IMR-90 (cell line): ENCODE measurements at regions not wholly inside any gene's neighbourhood (a gene's known extent, or its start where the extent isn't known, plus 50 kb on each side); places are given as distances from the start of the nearest gene placed in this dataset.

Experiments used
- ATAC-seq: fragments of 200-7000 bp; cut with Tn5 transposase; 2 replicates; pipeline ENCODE4 v1.9.1; 2020; ENCODE audit warnings: low read depth, mild to moderate bottlenecking, moderate library complexity
- BruUV-seq: library from RNA; stranded (reverse); fragments of 400-500 nt; replicated peaks from 2 replicates; lab custom pipeline; 2021; lab: Mats Ljungman, UMichigan
- CTCF ChIA-PET: fragments of 300-600 bp; formaldehyde crosslinking; extraction: SDS; loops from one replicate; lab custom pipeline; 2021; ENCODE audit warnings: antibody characterized with exemption; lab: Yijun Ruan, JAX
- POLR2A ChIA-PET: fragments of 300-600 bp; sonication (Branson Sonifier 250); formaldehyde crosslinking; loops from one replicate; lab custom pipeline; 2022; ENCODE audit warnings: antibody characterized with exemption; ENCODE audit not compliant: unreplicated experiment; lab: Charles Lee
- DNase-seq: peaks from one replicate; pipeline ENCODE4 v3.0.0; 2013
- H2AFZ ChIP-seq: replicated peaks from 2 replicates; pipeline ENCODE3; 2013; ENCODE audit warnings: low read length, mild to moderate bottlenecking; ENCODE audit not compliant: poor library complexity
- H2AK5ac ChIP-seq: 2 replicates; pipeline ENCODE4 v1.6.1; 2013; ENCODE audit warnings: low read depth, low read length, inconsistent platforms
- H2AK9ac ChIP-seq: replicated peaks from 2 replicates; pipeline ENCODE3; 2013; ENCODE audit warnings: mild to moderate bottlenecking, low read depth, low read length, moderate library complexity; ENCODE audit not compliant: poor library complexity
- H2BK120ac ChIP-seq: 2 replicates; pipeline ENCODE4 v1.6.1; 2013; ENCODE audit warnings: low read depth, low read length, inconsistent platforms
- H2BK15ac ChIP-seq: 3 replicates; pipeline ENCODE4 v1.6.1; 2013; ENCODE audit warnings: low read depth, low read length, inconsistent platforms
- H2BK20ac ChIP-seq: 2 replicates; pipeline ENCODE4 v1.6.1; 2013; ENCODE audit warnings: low read depth, mild to moderate bottlenecking, inconsistent platforms, low read length, moderate library complexity
- H2BK5ac ChIP-seq: 2 replicates; pipeline ENCODE4 v1.6.1; 2013; ENCODE audit warnings: mild to moderate bottlenecking, low read depth, low read length, inconsistent platforms; ENCODE audit not compliant: poor library complexity, severe bottlenecking
- H3K14ac ChIP-seq: replicated peaks from 2 replicates; pipeline ENCODE4 v1.6.1; 2013; ENCODE audit warnings: low read depth, low read length, inconsistent platforms
- H3K18ac ChIP-seq: 2 replicates; pipeline ENCODE4 v1.6.1; 2013; ENCODE audit warnings: low read depth, low read length, control low read depth
- H3K23ac ChIP-seq: 2 replicates; pipeline ENCODE4 v1.6.1; 2013; ENCODE audit warnings: low read depth, low read length, inconsistent platforms
- H3K27ac ChIP-seq: 2 replicates; pipeline ENCODE4 v1.5.1; 2013; ENCODE audit warnings: mild to moderate bottlenecking, control low read depth, low read length; ENCODE audit not compliant: insufficient read depth
- H3K27me3 ChIP-seq: 2 replicates; pipeline ENCODE4 v1.6.1; 2013; ENCODE audit warnings: low read length; ENCODE audit not compliant: control insufficient read depth, insufficient read depth
- H3K36me3 ChIP-seq: 2 replicates; pipeline ENCODE4 v1.6.1; 2013; ENCODE audit warnings: low read length, mixed read lengths; ENCODE audit not compliant: control insufficient read depth, insufficient read depth
- H3K4ac ChIP-seq: 2 replicates; pipeline ENCODE4 v1.6.1; 2013; ENCODE audit warnings: low read depth, low read length, inconsistent platforms
- H3K4me1 ChIP-seq: 2 replicates; pipeline ENCODE4 v1.6.1; 2013; ENCODE audit warnings: low read length, mixed read lengths; ENCODE audit not compliant: control insufficient read depth, insufficient read depth
- H3K4me2 ChIP-seq: 2 replicates; pipeline ENCODE4 v1.6.1; 2013; ENCODE audit warnings: low read depth, mild to moderate bottlenecking, control low read depth, low read length, moderate library complexity
- H3K4me3 ChIP-seq: 2 replicates; pipeline ENCODE4 v1.5.1; 2013; ENCODE audit warnings: low read depth, mild to moderate bottlenecking, control low read depth, low read length, moderate library complexity; ENCODE audit not compliant: insufficient read depth
- H3K56ac ChIP-seq: 2 replicates; pipeline ENCODE4 v1.6.1; 2013; ENCODE audit warnings: low read length, inconsistent platforms; ENCODE audit not compliant: insufficient read depth; ENCODE audit errors: extremely low read depth
- H3K79me1 ChIP-seq, 2 experiments: 2 replicates each; pipeline ENCODE4 v1.6.1; 2013; ENCODE audit warnings: low read length in 2 of 2, inconsistent platforms in 1 of 2, low read depth in 1 of 2
- H3K9ac ChIP-seq: 2 replicates; pipeline ENCODE4 v1.6.1; 2013; ENCODE audit warnings: low read depth, low read length, control low read depth
- H3K9me1 ChIP-seq: 2 replicates; pipeline ENCODE4 v1.6.1; 2013; ENCODE audit warnings: low read length, inconsistent platforms; ENCODE audit not compliant: insufficient read depth
- H3K9me3 ChIP-seq: 2 replicates; pipeline ENCODE4 v1.6.1; 2013; ENCODE audit warnings: low read length; ENCODE audit not compliant: control insufficient read depth, insufficient read depth
- H4K20me1 ChIP-seq: 2 replicates; pipeline ENCODE4 v1.6.1; 2013; ENCODE audit warnings: low read length, inconsistent platforms; ENCODE audit not compliant: insufficient read depth
- H4K5ac ChIP-seq: 2 replicates; pipeline ENCODE4 v1.6.1; 2013; ENCODE audit warnings: mild to moderate bottlenecking, low read depth, low read length, control low read depth
- H4K8ac ChIP-seq, 2 experiments: 2 replicates each; pipeline ENCODE4 v1.6.1; 2013; ENCODE audit warnings: low read depth in 2 of 2, low read length in 2 of 2, control low read depth in 1 of 2, inconsistent platforms in 1 of 2
- H4K91ac ChIP-seq: 2 replicates; pipeline ENCODE4 v1.6.1; 2013; ENCODE audit warnings: low read depth, low read length, inconsistent platforms; ENCODE audit not compliant: insufficient read depth
- CHD1 ChIP-seq: IDR thresholded peaks from 2 replicates; pipeline ENCODE4 v1.6.1; 2012; ENCODE audit warnings: low read depth, low read length, improper control_type of control experiment
- CTCF ChIP-seq: conservative IDR thresholded peaks from 2 replicates; pipeline ENCODE4 v1.5.1; 2012; ENCODE audit warnings: mild to moderate bottlenecking, low read depth, low read length, improper control_type of control experiment
- MAFK ChIP-seq: IDR thresholded peaks from 2 replicates; pipeline ENCODE4 v1.6.1; 2012; ENCODE audit warnings: low read depth, low read length, improper control_type of control experiment
- MXI1 ChIP-seq: IDR thresholded peaks from 2 replicates; pipeline ENCODE4 v1.6.1; 2012; ENCODE audit warnings: low read depth, mild to moderate bottlenecking, low read length, moderate library complexity, borderline replicate concordance
- POLR2A ChIP-seq: IDR thresholded peaks from 2 replicates; pipeline ENCODE4 v1.6.1; 2012; ENCODE audit warnings: mild to moderate bottlenecking, low read depth, low read length
- RAD21 ChIP-seq: IDR thresholded peaks from 2 replicates; pipeline ENCODE4 v1.6.1; 2012; ENCODE audit warnings: low read length, improper control_type of control experiment
- RCOR1 ChIP-seq: IDR thresholded peaks from 2 replicates; pipeline ENCODE4 v1.6.1; 2012; ENCODE audit warnings: mild to moderate bottlenecking, low read length, improper control_type of control experiment; ENCODE audit not compliant: insufficient replicate concordance
- RFX5 ChIP-seq: IDR thresholded peaks from 2 replicates; pipeline ENCODE4 v1.8.0; 2012; ENCODE audit warnings: low read depth, mild to moderate bottlenecking, low read length, moderate library complexity
- SMC3 ChIP-seq: fragments of 150-350 bp; IDR thresholded peaks from 2 replicates; pipeline ENCODE4 v1.6.1; 2016; ENCODE audit warnings: low read depth, mild to moderate bottlenecking, antibody characterized with exemption, low read length, moderate library complexity
- USF2 ChIP-seq: fragments of 150-350 bp; IDR thresholded peaks from 2 replicates; pipeline ENCODE4 v1.6.1; 2017; ENCODE audit warnings: mild to moderate bottlenecking, antibody characterized with exemption, low read length, low read depth
- WGBS, 2 experiments: methylation state at CpG; one replicate each; pipeline versions ENCODE4 v1.1.5 to v1.1.7; 2013; ENCODE audit warnings: missing lambda C conversion rate in 2 of 2; ENCODE audit not compliant: insufficient read length in 1 of 2; ENCODE audit errors: extremely low coverage in 2 of 2; 5-methylcytosine and 5-hydroxymethylcytosine counted together
- dilution Hi-C: fragments of 300-500 bp; cut with HindIII; formaldehyde crosslinking; loops from one replicate; pipeline ENCODE4 v1.14.3; 2018; ENCODE audit warnings: low sequenced_read_pairs; ENCODE audit not compliant: unreplicated experiment
- in situ Hi-C: fragments of 300-500 bp; cut with MboI; formaldehyde crosslinking; loops from 3 replicates; pipeline ENCODE4 v1.14.3; 2019; ENCODE audit warnings: low sequenced_read_pairs, inconsistent platforms, mixed read lengths
- intact Hi-C: fragments of 100-400 bp; cut with micrococcal nuclease; formaldehyde crosslinking; loops from 2 replicates; pipeline ENCODE4 v1.10.0; 2022

- Histone ChIP-seq H2BK120ac (no peak overlapping the region), H3K18ac (no peak overlapping the region), H3K56ac (no peak overlapping the region), H4K20me1 (no peaks in the 10 kb centered on the region), H3K79me1 (no peaks in the 10 kb centered on the region), H2BK15ac (no peak overlapping the region), H4K5ac (no peak overlapping the region), H3K14ac (no peak overlapping the region), H2BK20ac (no peak overlapping the region), H3K4me3 (no peak overlapping the region), H3K27ac (no peak overlapping the region), H3K9ac (no peak overlapping the region), H3K36me3 (no peaks in the 10 kb centered on the region), H3K4me2 (no peak overlapping the region), H2BK5ac (no peak overlapping the region), H3K9me3 (no peaks in the 10 kb centered on the region), H2AFZ (no peak overlapping the region), H2AK5ac (no peak overlapping the region), H3K27me3 (no peaks in the 10 kb centered on the region), H4K8ac (no peak overlapping the region), H3K4me1 (no peaks in the 10 kb centered on the region), H2AK9ac (no peak overlapping the region), H3K4ac (no peak overlapping the region), H3K9me1 (no peaks in the 10 kb centered on the region), H4K91ac (no peak overlapping the region), H3K23ac (no peak overlapping the region)
- no TSS peak for BruUV-seq
- intact Hi-C loops: no loop called here
- ATAC-seq: no peak
- dilution Hi-C loops: no loop called here
- 33% methylated on average over 2 of the region's 4 CpGs; no CpG with 5 or more reads in 1 of the 2 experiments for WGBS, 2 experiments
- CTCF ChIA-PET: no interaction called here
- TF ChIP-seq RCOR1: no peak
- TF ChIP-seq USF2: no peak
- TF ChIP-seq CTCF: no peak
- no peak for TF ChIP-seq RFX5
- no peak for TF ChIP-seq POLR2A
- no peak for TF ChIP-seq MXI1
- no peak for TF ChIP-seq CHD1
- no peak for TF ChIP-seq MAFK
- no peak for TF ChIP-seq SMC3
- no peak for TF ChIP-seq RAD21
- POLR2A ChIA-PET: no interaction called here
- DNase-seq: no peak
- in situ Hi-C loops: no loop called here
Measured at GRCh38 chr2:17125989-17126620, 392.1 kb downstream of the RAD51AP2 start.
